MM.1S (cell line): ENCODE measurements at regions not wholly inside any gene's neighbourhood (a gene's known extent, or its start where the extent isn't known, plus 50 kb on each side); places are given as distances from the start of the nearest gene placed in this dataset.

Experiments used
- DNase-seq: peaks from one replicate; pipeline ENCODE4 v3.0.0-alpha.2; 2015
- H2AFZ ChIP-seq: fragments of 300-600 bp; sonication (generic); 2 replicates; pipeline ENCODE4 v1.6.0; 2016; ENCODE audit warnings: antibody characterized with exemption, low read length
- H3F3A ChIP-seq: fragments of 300-600 bp; sonication (generic); 2 replicates; pipeline ENCODE4 v1.6.1; 2016; ENCODE audit warnings: mild to moderate bottlenecking, antibody characterized with exemption, low read length, moderate library complexity, mixed read lengths; ENCODE audit not compliant: insufficient read depth
- H3K27ac ChIP-seq: fragments of 300-600 bp; sonication (generic); 2 replicates; pipeline ENCODE4 v1.5.1; 2016; ENCODE audit warnings: mild to moderate bottlenecking, low read length
- H3K27me3 ChIP-seq: fragments of 300-600 bp; sonication (generic); replicated peaks from 2 replicates; pipeline ENCODE4 v1.6.0; 2016; ENCODE audit warnings: low read length; ENCODE audit not compliant: insufficient read depth
- H3K36me3 ChIP-seq: fragments of 300-600 bp; sonication (generic); replicated peaks from 2 replicates; pipeline ENCODE4 v1.6.1; 2016; ENCODE audit warnings: mild to moderate bottlenecking, low read length, mixed read lengths; ENCODE audit not compliant: insufficient read depth
- H3K4me1 ChIP-seq: fragments of 300-600 bp; sonication (generic); 2 replicates; pipeline ENCODE4 v1.6.1; 2016; ENCODE audit warnings: low read length, mixed read lengths
- H3K4me2 ChIP-seq: fragments of 300-600 bp; sonication (generic); 2 replicates; pipeline ENCODE4 v1.6.0; 2016; ENCODE audit warnings: low read depth, low read length
- H3K4me3 ChIP-seq: fragments of 300-600 bp; sonication (generic); 2 replicates; pipeline ENCODE4 v1.5.1; 2016; ENCODE audit warnings: low read length, mixed read lengths
- H3K79me2 ChIP-seq: fragments of 300-600 bp; sonication (generic); 2 replicates; pipeline ENCODE4 v1.6.1; 2016; ENCODE audit warnings: mixed run types, low read length, mixed read lengths
- H3K9ac ChIP-seq: fragments of 300-600 bp; sonication (generic); 2 replicates; pipeline ENCODE4 v1.6.1; 2016; ENCODE audit warnings: low read length, mixed read lengths
- H3K9me2 ChIP-seq: fragments of 300-600 bp; sonication (generic); replicated peaks from 2 replicates; pipeline ENCODE4 v1.6.1; 2016; ENCODE audit warnings: mild to moderate bottlenecking, low read length, mixed read lengths; ENCODE audit not compliant: insufficient read depth
- H3K9me3 ChIP-seq: fragments of 300-600 bp; sonication (generic); replicated peaks from 2 replicates; pipeline ENCODE4 v1.6.1; 2016; ENCODE audit warnings: mild to moderate bottlenecking, low read length, mixed read lengths; ENCODE audit not compliant: insufficient read depth
- H4K20me1 ChIP-seq: fragments of 300-600 bp; sonication (generic); 2 replicates; pipeline ENCODE4 v1.6.1; 2016; ENCODE audit warnings: mild to moderate bottlenecking, low read length, moderate library complexity, mixed read lengths; ENCODE audit not compliant: insufficient read depth
- EZH2 ChIP-seq: fragments of 300-600 bp; sonication (generic); optimal IDR thresholded peaks from 2 replicates; pipeline ENCODE3; 2017; ENCODE audit warnings: low read depth, mild to moderate bottlenecking, antibody characterized with exemption, low read length, mixed read lengths
- EZH2phosphoT487 ChIP-seq: fragments of 300-600 bp; sonication (generic); IDR thresholded peaks from 2 replicates; pipeline ENCODE4 v1.6.1; 2018; ENCODE audit warnings: antibody characterized with exemption, low read length
- TF ChIP-seq, protein P1 (sequence below): fragments of 300-600 bp; sonication (generic); IDR thresholded peaks from 2 replicates; pipeline ENCODE4 v1.5.1; 2016; ENCODE audit warnings: antibody characterized with exemption, low read length, mixed read lengths

DNA sequence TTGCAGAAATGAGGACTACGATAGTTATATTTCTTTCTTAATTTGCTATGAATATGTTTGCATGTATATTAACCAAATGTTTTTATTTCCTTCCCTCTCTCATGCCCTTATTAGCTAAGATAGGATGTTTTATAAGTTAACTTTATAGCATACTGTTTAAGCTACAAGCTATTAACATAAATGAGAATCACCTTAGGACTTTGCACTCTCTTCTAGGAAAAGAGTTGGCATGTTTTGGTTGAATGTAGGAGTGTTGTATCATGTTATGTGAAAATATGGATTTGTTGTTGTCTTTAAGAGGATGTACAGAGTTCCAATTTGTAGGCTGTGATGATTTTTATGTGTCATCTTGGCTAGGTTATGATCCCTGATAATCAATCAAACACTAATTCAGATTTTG lies 467.4 kb upstream of the SETBP1 start:
- Histone ChIP-seq H3K4me1 (no peaks in the 10 kb centered on the region), H3K27ac (no peak overlapping the region), H3K79me2 (no peaks in the 10 kb centered on the region), H2AFZ (no peak overlapping the region), H3K4me3 (no peak overlapping the region), H3F3A (no peaks in the 10 kb centered on the region), H3K4me2 (no peak overlapping the region), H3K9me3 (no peaks in the 10 kb centered on the region), H4K20me1 (no peaks in the 10 kb centered on the region), H3K9ac (no peak overlapping the region), H3K9me2 (no peaks in the 10 kb centered on the region), H3K27me3 (no peaks in the 10 kb centered on the region), H3K36me3 (no peaks in the 10 kb centered on the region)
- no peak for TF ChIP-seq EZH2
- TF ChIP-seq, protein P1, sequence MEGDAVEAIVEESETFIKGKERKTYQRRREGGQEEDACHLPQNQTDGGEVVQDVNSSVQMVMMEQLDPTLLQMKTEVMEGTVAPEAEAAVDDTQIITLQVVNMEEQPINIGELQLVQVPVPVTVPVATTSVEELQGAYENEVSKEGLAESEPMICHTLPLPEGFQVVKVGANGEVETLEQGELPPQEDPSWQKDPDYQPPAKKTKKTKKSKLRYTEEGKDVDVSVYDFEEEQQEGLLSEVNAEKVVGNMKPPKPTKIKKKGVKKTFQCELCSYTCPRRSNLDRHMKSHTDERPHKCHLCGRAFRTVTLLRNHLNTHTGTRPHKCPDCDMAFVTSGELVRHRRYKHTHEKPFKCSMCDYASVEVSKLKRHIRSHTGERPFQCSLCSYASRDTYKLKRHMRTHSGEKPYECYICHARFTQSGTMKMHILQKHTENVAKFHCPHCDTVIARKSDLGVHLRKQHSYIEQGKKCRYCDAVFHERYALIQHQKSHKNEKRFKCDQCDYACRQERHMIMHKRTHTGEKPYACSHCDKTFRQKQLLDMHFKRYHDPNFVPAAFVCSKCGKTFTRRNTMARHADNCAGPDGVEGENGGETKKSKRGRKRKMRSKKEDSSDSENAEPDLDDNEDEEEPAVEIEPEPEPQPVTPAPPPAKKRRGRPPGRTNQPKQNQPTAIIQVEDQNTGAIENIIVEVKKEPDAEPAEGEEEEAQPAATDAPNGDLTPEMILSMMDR: no peak
- no peak for TF ChIP-seq EZH2phosphoT487
- no peak for DNase-seq

DNA sequence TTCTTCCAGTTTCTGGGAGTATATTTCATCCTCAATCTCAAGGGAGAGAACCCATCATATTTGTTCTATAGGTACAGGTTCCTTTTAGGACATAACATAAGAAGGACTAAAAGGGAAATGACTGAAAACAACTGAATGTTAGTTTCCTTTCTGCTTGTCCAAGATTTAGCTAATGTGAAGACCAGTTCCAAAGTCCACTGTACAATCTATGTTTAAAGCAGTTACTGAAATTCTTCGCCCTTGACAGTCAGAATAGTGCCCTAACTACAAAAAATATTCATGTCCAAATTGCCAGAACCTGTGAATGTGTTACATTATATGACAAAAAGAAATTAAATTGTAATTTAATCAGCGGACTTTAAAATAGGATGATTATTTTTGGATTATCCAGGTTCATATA lies 466.3 kb upstream of the SETBP1 start:
- H3K9me2 ChIP-seq: no peaks in the 10 kb centered on the region
- H3F3A ChIP-seq: no peaks in the 10 kb centered on the region
- H3K9me3 ChIP-seq: no peaks in the 10 kb centered on the region
- H3K27me3 ChIP-seq: no peaks in the 10 kb centered on the region
- H3K4me1 ChIP-seq: no peaks in the 10 kb centered on the region
- H4K20me1 ChIP-seq: no peaks in the 10 kb centered on the region
- TF ChIP-seq EZH2 (no peak), EZH2phosphoT487 (no peak)
- TF ChIP-seq, protein P1: no peak
- H3K4me2 ChIP-seq: no peak overlapping the region
- no peak overlapping the region for H2AFZ ChIP-seq
- no peak overlapping the region for H3K4me3 ChIP-seq
- H3K9ac ChIP-seq: no peak overlapping the region
- no peak overlapping the region for H3K27ac ChIP-seq
- no peak for DNase-seq
- H3K36me3 ChIP-seq: no peaks in the 10 kb centered on the region
- no peaks in the 10 kb centered on the region for H3K79me2 ChIP-seq

DNA sequence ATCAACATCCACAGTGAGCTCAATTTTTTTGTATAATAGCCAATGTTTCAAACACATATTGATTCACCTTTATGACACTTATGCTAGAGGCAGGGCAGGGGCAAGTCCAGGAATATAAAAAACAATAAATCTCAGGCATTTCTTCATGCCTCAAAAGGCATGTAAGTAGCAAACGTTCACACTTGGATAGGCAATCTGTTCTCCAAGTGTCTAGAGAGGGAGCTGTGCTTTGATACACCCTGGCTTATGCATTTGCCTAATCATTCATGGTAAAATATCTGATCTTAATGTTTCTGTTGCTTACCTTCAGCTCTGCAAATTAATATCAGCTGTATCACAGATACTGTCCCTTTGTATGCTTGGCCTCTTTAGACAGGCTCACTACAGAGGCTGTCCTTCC lies 464.5 kb upstream of the SETBP1 start:
- Histone ChIP-seq H3K27me3 (no peaks in the 10 kb centered on the region), H3K9me2 (no peaks in the 10 kb centered on the region), H3K9ac (no peak overlapping the region), H4K20me1 (no peaks in the 10 kb centered on the region), H3F3A (no peaks in the 10 kb centered on the region), H2AFZ (no peak overlapping the region), H3K79me2 (no peaks in the 10 kb centered on the region), H3K36me3 (no peaks in the 10 kb centered on the region), H3K4me3 (no peak overlapping the region), H3K4me1 (no peaks in the 10 kb centered on the region), H3K27ac (no peak overlapping the region), H3K9me3 (no peaks in the 10 kb centered on the region), H3K4me2 (no peak overlapping the region)
- no peak for TF ChIP-seq EZH2phosphoT487
- TF ChIP-seq, protein P1: no peak
- no peak for TF ChIP-seq EZH2
- DNase-seq: no peak
